ENCODE measurements at regions not wholly inside any gene's neighbourhood (a gene's known extent, or its start where the extent isn't known, plus 50 kb on each side); places are given as distances from the start of the nearest gene placed in this dataset.
"Not testable (repeated sequence)": the region's sequence is repeated elsewhere in the genome, so short reads cannot be mapped to it uniquely, and the experiment has no call there.

GRCh38 chr20:25777241-25777640 lies 80.6 kb upstream of the ZNF337 start:
- not testable (repeated sequence) for TF ChIP-seq CTCF, POLR2A (IDR thresholded peaks at IDR 0.05)
